ENCODE measurements at regions not wholly inside any gene's neighbourhood (a gene's known extent, or its start where the extent isn't known, plus 50 kb on each side); places are given as distances from the start of the nearest gene placed in this dataset.

DNA sequence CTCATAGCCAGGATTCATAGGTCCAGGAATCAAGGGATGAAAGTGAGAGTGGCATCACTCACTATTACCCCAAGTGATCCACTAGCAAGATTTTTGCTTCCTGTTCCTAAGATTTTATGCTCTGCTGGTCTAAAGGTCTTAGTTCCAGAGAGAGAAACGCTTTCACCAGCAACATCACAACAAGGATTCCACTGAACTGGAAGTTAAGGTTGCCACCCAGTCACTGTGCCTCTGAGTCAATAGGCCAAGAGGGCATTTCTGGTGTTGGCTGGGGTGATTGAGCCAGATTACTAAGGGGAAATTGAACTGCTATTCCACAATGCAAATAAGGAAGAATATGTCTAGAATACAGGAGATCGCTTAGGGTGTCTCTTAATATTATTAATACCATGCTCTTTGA is 142.5 kb upstream of the ARID2 start:
- DNase-seq (ENCODE audit: low read depth), result no peak

DNA sequence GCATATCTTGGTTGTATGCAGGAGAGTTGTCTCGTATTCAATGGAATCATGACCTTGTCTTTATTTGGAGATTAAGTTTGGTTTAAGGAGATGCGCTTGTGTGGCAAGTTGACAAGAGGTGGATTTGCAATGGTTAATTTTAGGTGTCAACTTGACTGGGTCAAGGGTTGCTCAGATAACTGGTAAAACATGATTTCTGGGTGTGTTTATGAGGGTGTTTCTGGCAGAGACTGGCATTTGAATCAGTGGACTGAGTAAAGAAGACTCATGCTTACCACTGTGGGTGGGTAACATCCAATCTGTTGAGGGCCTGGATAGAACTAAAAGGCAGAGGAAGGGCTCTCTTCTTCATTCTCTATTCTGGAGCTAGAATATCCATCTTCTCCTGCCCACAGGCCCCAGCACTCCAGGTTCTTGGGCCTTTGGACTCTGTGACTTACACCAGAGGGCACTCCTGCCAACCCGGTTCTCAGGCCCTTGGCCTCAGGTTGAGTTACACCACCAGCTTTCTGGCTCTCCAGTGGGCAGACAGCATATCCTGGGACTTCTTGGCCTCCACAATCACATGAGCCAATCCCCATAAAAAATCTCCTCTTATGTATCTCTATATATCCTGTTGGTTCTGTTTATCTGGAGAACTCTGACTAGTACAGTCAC is 141.5 kb upstream of the ARID2 start:
- peak; percentile 11 for DNase-seq (ENCODE audit: low read depth)

DNA sequence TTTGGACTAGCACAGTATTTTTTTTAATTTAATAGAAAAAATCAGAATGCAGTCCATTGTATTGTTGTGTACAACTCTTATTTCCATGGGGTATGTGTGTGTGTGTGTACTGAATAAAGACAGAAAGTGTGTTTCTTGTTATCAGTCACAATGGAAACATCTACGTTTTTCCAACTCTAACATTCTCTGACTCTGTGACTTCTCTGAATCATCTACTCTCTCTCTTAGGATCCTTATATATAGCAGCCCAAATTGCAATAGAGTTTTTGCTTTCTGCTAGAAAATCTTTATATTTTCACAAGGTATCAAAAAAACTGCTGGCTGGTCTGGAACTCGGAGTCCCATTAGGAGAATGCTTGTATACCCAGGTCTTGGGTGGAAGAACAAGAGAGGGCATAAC is 138.9 kb upstream of the ARID2 start:
- DNase-seq (ENCODE audit: low read depth), result no peak

DNA sequence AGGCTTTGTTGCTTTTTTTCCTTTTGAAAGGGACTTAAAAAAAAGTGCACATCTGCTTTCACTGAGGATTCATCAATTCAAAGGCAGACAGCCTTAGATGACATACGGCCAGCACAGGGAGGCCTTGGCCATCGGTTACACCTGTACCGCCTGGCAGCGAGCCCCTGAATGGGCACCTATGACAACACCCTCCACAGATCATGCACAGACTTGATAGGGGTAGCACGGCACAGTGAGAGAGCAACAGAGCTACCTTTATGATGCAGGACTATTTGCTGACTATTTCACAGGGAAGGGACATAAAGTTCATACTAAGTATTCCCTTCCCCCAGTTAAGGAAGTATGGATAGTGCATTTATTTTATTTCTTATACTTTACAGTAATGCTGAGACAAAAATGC is 137.9 kb upstream of the ARID2 start:
- no peak for DNase-seq (ENCODE audit: low read depth)

DNA sequence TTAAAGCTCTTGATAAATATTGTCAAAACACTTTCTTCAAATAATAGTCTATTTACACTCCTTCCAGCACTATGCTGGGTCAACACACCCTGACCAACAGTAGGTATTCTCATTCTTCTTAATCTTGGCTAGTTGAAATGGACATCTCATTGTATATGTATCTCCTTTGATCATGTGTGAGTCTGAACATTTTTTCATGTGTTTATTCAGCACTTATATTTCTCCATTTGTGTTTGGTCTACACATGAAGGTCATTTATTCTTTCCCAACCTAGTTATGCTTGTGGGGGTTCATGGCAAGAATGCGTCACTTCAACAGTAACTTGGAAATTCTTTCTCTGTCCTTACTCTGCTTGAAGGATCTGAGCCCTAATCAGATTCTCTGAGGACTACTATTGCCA is 133.1 kb upstream of the ARID2 start:
- no peak for DNase-seq (ENCODE audit: low read depth)

DNA sequence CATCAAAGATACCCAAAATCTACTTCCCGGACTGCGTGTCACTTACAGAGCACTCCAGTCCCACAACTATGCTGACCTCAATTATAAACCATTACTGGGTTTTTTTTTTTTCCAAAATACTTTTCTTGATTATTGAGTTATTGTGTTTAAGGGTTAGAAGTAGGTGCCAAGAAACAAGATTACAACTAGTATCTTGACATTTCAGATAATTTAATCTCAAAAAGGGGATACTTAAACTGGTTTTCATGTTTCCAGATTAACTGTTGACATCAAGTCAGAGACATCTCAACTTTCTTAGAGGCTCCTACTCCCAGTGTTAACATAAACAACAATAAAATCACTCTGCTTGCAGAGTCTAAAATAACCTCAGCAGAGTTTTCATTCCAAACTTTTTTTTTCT is 131.2 kb upstream of the ARID2 start:
- no peak for DNase-seq (ENCODE audit: low read depth)

DNA sequence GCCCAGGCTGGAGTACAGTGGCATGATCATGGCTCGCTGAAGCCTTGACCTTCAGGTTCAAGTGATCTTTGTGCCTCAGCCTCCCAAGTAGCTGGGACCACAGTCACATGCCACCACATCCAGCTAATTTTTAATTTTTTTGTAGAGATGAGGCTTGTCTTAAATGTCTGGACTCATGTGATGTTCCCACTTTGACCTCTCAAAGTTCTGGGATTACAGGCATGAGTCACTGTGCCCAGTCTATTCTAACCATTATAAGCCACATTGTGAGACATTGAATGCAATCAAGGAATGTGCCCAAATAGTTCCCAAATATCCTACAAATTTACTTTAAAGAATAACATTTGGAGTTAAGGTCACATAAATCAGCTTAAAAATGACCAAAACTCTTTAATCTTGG is 130.7 kb upstream of the ARID2 start:
- DNase-seq (ENCODE audit: low read depth), result no peak

DNA sequence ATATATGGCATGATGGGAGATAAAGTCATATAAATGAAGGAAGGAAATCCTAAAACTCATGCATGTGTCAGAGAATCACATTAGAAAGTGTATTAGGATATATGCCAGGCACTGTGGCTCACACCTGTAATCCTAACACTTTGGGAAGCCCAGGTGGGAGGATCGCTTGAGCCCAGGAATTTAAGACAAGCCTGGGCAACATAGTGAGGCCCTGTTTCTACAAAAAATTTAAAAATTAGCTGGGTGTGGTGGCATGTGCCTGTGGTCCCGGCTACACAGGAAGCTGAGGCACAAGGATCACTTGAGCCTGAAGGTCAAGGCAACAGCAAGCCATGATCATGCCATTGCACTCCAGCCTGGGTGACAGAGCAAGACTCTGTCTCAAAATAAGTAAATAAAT is 130.3 kb upstream of the ARID2 start:
- DNase-seq (ENCODE audit: low read depth), result no peak

DNA sequence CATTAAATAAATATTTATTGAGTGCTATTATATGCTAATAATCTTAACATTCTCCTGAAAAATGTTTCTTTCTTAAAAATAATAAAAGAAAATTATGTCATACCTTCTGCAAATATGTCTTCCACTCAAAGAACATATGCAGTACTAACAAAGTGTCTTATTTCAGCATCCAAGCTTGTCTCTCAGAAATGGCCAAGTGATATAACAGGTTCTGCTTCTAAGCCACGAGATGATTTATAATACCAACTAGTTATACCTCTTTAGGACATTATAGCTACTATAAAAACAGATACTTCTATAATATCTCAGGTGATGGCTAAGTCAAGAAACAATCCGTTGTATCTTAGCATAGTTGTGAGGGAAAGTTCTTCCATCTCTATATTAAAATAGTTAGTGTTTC is 128.1 kb upstream of the ARID2 start:
- DNase-seq (ENCODE audit: low read depth), result no peak

DNA sequence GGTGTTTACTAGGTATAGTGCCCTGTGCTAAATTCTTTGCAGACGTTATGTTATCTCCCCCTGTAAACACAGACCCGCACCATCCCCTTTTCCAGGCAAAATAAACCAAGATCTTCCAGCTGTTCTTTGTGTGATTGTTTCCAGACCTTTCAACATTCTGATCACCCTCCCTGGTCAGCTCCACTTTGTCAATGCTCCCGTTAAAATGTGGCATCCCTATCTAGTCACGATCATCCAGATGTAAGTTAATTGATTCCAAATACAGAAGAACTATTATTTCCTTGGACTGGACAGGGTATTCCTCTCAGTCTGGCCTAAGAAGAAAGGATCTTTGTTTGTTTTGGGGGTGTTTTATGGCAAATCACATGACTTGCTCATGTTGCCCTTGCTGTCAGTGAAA is 127.6 kb upstream of the ARID2 start:
- no peak for DNase-seq (ENCODE audit: low read depth)

DNA sequence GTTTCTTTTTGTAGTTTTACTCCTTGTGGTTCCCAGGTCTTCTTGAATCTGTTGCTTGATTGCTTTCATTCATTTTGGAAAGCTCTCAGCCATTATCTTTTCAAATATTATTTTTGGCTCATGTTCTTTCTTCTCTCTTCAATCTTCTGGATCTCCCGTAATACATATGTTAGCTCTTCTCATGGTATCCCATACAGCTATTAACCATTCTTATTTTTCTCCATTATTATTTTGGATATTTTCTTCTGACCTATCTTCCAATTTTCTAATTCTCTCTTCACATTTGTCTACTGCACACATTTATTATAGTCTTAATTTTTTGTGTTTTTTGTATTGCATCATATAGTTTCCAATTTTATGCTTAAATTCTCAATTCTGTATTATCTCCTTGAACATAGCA is 123.9 kb upstream of the ARID2 start:
- DNase-seq (ENCODE audit: low read depth), result no peak

DNA sequence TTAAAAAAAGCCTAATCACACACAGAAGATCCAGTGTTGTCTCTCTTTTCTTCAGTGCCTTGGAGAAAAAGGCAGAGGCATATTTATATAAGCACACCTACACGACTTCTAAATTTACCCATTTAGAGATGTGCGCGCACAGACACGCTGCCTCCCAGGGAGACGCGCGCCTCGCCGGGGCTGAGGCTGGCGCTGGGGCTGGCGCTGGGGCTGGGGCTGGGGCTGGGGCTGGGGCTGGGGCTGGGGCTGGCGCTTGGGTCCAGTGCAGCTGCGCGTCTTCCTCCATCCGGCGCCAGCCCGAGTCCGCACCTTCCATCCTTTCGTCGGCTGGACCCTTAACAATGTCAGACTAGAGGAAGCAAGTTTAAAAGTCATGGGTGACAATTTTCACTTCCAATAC is 118.4 kb upstream of the ARID2 start:
- DNase-seq (ENCODE audit: low read depth), result no peak

DNA sequence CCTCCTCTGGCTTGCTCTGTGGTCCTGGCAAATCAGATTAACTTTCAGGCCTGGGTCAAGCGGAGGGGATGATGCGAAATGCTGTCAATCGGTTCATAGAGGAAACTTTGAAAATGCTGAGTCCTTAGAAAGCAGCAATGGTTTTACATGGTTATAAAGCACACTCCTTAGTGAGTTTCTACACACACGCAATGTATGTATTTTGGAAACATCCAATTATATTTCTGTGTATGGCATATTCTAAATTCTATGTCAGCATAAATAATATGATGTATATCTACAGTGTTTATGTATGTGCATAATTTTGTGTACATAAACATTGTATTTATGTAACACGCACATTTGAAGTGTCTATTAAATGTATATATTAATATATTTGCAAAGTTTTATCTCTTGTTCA is 118.0 kb upstream of the ARID2 start:
- no peak for DNase-seq (ENCODE audit: low read depth)

DNA sequence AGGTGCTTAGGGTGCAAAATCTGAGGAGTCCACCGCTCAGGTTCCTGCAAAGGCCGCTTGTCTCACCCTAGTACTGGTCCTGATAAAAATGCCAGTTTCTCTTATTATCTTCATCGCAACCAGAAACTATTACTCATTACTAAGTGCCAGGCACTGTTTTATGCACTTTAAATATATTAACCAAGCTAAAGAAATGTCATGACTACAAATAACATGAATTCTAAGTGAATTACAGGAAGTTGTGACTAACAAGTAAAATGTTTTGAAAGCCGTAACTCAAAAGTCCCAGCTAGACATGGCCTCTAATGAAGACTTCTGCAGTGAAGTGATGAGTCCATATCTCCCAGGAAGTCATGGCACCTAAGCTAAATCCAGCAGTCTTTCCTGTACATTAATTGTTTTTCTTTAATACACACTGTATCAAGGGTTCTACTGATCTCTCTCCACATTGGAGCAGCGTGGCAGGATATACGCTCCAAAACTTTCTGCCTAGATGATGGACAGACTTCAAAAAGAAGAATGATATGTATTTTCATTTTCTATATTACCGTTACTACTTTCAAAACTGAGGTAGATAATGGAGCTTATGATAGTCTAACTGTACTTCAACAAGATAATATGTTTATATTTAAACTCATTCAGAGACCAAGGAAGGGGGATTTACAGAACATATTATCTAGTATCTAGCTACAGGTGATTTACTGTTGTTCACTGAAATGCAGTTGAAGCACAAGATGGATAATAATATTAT is 117.3 kb upstream of the ARID2 start:
- DNase-seq (ENCODE audit: low read depth), result no peak

DNA sequence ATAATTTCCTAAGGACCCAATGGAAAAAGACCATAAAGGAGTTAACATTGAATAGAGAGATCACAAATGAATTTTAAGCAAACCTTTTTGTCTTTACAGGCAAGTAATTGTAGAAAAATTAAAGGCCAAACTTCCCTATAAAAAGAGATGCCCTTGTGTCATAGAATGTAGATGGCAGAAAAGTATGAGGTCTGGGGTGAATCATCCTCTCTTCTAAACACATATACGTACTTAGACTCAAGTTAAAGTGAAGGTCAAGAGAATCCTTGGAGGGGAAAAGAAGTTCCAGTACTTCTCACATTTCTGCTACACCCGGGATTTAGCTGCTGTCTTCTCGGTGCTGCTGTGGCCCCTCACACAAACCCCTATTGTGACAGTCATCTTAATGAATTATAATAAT is 116.2 kb upstream of the ARID2 start:
- DNase-seq (ENCODE audit: low read depth), result peak; percentile 25

DNA sequence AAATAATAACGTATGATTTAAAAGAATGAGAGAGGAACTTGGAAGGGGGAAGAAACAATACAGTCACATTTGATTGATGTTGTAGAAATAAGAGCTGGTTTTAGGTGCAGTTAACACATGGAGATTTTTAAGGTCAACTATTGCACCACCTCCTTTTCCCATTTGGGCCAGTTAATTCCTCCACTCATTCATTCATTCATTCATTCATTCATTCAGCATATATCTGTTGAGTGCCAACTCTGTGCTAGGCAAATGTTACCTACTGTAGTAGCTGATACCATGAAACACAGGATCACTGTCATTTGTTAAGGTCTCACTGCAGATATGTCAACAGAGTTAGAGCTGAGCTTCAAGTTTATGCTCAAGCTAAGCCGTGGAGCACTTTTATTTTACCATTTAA is 115.7 kb upstream of the ARID2 start:
- no peak for DNase-seq (ENCODE audit: low read depth)

DNA sequence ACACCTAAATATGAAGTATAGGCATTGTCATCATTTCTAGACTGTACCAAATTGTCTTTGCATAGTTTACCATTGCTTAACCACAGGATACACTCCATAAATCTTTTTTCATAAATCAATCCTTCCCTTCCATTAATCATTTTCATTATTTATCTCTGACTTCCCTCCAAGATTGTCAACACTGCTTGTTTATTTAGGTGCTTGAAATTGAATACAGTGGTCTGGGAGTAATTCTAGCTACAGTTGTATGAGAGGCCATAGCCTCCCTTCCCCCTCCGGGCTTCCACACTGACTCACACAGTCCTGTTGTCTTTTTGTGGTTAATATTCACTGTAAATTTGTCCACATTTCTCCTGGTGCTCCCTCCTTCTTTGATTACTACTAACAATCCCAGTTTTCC is 114.2 kb upstream of the ARID2 start:
- peak; percentile 69 for DNase-seq (ENCODE audit: low read depth)

DNA sequence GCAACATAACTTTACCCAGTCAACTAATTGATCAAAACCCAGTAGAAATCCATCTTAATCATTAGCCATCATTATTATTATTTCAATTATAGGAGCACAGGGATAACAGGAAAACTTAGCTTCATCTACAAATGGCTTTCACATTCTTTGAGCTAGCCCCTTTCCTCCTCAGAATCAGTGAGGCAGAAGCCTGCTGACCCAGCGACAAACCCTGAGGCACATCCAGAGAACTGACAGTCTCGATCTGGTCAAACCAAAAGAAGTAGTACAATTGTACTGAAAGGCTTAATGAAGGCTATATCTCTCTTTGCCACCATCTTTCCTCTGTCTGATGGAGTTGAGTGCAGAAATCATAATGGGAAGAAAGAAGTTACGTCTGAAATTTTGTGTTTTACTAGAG is 109.8 kb upstream of the ARID2 start:
- DNase-seq (ENCODE audit: low read depth), result no peak

DNA sequence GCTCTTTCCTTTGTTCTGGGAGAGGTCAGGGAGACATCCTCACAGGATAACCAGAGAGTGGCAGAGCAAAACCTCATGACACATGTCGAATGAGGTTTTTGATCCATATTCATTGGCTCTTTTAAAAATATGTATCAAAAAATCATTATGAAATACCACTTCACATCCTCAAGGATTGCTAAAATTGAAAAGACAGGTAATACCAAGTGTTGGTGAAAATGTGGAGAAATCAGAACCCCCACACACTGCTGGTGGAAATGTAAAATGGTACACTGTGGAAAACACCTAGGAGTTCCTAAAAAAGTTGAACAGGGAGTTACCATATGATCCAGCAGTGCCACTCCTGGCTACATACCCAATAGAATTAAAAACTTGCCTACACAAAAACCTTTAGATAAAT is 107.8 kb upstream of the ARID2 start:
- no peak for DNase-seq (ENCODE audit: low read depth)

DNA sequence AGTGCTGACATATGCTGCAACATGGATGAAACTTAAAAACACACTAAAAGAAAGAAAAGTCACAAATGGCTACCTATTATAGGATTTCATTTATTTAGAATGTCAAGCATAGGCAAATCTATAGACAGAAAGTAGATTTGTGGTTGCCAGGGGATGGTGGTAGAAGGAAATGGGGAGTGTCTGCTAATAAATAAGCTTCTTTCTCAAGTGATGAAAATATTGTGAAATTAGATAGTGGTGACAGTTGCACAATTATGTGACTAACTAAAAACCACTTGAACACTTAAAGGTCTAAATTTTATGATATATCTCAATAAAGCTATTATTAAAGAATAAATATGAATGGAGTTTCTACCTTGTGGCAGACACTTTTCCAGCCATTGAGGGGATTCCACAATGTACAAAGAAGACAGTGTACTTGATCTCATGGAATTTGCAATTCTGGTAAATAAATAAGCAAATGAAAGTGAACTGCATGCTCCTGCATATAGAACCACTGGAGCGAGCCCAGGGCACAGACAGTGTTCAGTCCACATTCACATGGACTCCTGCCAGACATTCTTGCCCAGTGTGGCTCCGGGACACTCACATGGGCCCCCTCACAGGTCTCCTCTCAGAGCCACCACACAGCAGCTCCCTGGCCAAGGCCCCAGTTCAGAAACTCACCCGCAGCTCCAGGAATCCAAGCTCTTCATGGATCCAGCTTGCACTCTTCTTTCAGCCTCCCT is 107.1 kb upstream of the ARID2 start:
- DNase-seq (ENCODE audit: low read depth), result no peak

DNA sequence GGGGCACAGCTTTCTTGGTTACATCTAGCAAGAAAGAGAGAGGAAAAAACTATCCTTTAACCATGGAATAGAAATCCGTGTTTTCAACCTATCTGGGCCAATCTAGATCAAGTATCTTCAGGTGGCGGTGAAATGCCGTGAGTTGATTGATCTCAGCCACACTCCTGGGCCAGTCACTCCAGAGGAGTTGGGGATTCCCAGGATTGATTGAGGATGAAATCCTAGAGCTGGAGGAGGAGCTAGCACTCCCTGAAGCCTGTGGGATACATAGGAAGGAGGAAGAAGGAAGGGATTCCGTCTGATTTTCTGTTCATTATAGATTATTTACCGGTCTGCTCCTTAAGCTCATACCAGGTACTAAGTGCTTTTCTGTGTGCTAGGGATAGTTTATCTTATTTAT is 106.3 kb upstream of the ARID2 start:
- DNase-seq (ENCODE audit: low read depth), result no peak

DNA sequence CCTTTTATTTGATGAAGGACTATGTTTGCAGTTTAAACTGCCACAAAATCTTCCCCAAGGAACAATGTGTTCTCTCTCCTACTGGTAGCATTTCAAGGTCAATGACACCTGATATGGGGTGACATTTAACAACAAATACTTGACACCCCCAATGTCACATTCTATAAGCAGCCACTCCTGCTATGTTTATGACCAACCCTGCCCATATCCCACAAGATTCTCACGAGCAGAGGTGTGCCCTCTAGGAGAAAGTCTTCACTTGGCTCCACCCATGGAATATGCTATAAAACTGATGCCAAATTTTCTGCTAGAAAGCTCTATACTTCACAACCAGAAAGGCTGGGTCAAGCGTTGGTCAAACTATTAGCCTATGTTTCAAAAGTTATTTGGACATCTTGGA is 105.6 kb upstream of the ARID2 start:
- DNase-seq (ENCODE audit: low read depth), result no peak

DNA sequence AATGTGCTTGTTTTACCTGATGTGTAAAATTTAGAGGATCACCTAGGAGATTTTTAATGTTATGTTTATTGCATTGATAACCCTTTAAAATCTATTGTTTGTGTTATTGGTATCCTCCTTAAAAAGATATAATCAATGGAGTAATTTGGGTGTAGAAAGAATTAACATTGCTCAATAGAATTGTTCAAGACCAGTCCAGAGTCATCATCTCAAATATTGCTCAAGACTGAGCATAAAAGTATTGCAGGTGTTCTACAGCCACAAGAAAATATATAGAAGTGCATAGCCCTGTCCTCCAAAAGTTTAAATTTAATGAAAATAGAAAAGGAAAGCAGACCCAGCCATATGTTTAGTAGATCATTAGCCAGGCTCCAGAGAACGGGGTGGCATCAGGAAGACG is 102.5 kb upstream of the ARID2 start:
- no peak for DNase-seq (ENCODE audit: low read depth)

All from RPMI7951 (cell line).